GM10266 (cell line): ENCODE measurements at regions not wholly inside any gene's neighbourhood (a gene's known extent, or its start where the extent isn't known, plus 50 kb on each side); places are given as distances from the start of the nearest gene placed in this dataset.

Experiments
- DNase-seq: peaks from one replicate; pipeline ENCODE4 v3.0.0; 2012; ENCODE audit errors: extremely low spot score
- TF ChIP-seq, protein P1 (sequence below): IDR thresholded peaks from 2 replicates; pipeline ENCODE4 v1.5.1; 2012; ENCODE audit warnings: mild to moderate bottlenecking, low read depth; ENCODE audit not compliant: control insufficient read depth, insufficient read depth; ENCODE audit errors: missing control alignments

DNA sequence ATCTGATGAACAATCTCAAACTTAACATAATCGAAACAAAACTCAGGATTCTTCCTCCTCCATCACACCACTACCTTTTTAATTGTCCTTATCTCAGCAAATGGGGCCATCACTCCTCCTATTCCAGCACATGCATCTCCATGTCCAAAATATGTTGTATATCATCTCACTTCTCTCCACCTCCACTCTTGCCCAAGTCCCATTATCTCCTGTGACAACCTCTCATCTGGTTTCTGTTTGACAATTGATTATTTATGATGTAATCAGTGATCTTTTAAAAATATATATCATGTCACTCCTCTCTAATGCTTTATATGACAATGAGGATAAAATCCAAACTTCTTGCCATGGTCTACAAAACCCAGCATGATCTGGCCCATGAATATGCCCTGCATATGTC, 200.8 kb upstream of the HMGA2 start:
- DNase-seq, result no peak
- TF ChIP-seq, protein P1, sequence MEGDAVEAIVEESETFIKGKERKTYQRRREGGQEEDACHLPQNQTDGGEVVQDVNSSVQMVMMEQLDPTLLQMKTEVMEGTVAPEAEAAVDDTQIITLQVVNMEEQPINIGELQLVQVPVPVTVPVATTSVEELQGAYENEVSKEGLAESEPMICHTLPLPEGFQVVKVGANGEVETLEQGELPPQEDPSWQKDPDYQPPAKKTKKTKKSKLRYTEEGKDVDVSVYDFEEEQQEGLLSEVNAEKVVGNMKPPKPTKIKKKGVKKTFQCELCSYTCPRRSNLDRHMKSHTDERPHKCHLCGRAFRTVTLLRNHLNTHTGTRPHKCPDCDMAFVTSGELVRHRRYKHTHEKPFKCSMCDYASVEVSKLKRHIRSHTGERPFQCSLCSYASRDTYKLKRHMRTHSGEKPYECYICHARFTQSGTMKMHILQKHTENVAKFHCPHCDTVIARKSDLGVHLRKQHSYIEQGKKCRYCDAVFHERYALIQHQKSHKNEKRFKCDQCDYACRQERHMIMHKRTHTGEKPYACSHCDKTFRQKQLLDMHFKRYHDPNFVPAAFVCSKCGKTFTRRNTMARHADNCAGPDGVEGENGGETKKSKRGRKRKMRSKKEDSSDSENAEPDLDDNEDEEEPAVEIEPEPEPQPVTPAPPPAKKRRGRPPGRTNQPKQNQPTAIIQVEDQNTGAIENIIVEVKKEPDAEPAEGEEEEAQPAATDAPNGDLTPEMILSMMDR, result no peak

- DNase-seq, result no peak
Observed at GRCh38 chr12:65624554-65625086, 199.7 kb upstream of the HMGA2 start.

DNA sequence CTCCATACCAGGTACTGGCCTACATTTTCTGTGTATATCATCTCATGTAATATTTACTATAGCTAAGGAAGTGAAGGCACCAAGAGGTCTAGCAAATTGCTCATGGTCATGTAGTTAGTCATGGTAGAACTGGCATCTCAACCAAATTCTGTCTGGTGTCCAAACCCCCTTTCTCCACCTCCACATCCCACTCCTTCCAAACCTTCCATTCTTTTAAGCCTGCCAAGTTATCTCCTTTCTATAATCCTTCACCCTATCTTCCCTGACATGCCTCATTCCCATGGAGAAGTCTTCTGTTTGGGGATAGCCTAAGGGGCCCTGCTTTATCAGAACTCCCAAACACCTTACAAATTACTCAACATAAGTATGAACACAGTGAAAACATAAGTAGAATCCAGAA, 196.2 kb upstream of the HMGA2 start:
- DNase-seq, result no peak
- TF ChIP-seq, protein P1, result no peak

More at GRCh38 chr12:65624554-65625086, 199.7 kb upstream of the HMGA2 start:
- TF ChIP-seq, protein P1, result no peak

- TF ChIP-seq, protein P1, result no peak
- no peak for DNase-seq
Observed at GRCh38 chr12:65630555-65630954, 193.7 kb upstream of the HMGA2 start.

GRCh38 chr12:65631621-65632111, 192.6 kb upstream of the HMGA2 start:
- DNase-seq, result no peak

DNA sequence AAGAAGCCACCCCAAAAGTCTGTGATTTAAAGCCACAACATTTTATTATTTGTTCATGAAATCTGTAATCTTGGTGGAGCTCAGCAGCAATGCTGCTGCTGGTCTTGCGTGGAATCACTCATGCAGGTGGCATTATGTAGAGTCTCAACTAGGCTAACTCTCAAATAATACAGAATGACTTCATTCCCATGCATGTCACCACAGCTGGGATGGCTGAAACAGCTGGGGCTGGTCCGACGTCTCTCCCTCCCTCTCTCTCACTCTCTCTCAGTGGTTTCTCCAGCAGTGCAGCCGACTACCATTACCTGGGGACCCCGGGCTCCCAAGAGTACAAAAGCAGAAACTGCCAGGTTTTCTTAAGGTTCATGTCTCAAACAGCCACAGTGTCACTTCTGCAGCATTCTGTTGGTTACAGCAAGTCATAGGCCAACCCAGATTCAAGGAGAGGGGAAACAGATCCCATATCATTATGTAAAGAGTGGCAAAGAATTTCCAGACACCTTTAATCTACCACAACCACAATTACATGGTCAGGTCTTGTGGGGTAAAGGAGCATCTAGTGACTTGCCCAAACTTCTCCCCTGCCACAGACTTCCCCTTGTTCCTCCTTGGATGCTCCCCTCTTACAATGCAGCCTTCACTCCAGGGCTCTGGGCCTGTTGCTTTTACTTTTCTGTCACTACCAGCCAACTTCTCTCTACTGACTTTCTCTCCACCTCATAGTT, 192.0 kb upstream of the HMGA2 start:
- TF ChIP-seq, protein P1, result no peak
- DNase-seq, result no peak

More at GRCh38 chr12:65631621-65632111, 192.6 kb upstream of the HMGA2 start:
- TF ChIP-seq, protein P1, result no peak

GRCh38 chr12:65634061-65634460, 190.2 kb upstream of the HMGA2 start:
- no peak for DNase-seq
- TF ChIP-seq, protein P1, result no peak
